Renal cortex interstitium (tissue), 11 donors: ENCODE measurements at regions not wholly inside any gene's neighbourhood (a gene's known extent, or its start where the extent isn't known, plus 50 kb on each side); places are given as distances from the start of the nearest gene placed in this dataset.

Experiments
- DNase-seq, 11 donors: peaks; one replicate each; pipeline ENCODE4 v3.0.0-alpha.2; 2013; ENCODE audit warnings: low read depth in 9 of 11, low spot score in 4 of 11; ENCODE audit errors: extremely low read depth in 1 of 11

DNA sequence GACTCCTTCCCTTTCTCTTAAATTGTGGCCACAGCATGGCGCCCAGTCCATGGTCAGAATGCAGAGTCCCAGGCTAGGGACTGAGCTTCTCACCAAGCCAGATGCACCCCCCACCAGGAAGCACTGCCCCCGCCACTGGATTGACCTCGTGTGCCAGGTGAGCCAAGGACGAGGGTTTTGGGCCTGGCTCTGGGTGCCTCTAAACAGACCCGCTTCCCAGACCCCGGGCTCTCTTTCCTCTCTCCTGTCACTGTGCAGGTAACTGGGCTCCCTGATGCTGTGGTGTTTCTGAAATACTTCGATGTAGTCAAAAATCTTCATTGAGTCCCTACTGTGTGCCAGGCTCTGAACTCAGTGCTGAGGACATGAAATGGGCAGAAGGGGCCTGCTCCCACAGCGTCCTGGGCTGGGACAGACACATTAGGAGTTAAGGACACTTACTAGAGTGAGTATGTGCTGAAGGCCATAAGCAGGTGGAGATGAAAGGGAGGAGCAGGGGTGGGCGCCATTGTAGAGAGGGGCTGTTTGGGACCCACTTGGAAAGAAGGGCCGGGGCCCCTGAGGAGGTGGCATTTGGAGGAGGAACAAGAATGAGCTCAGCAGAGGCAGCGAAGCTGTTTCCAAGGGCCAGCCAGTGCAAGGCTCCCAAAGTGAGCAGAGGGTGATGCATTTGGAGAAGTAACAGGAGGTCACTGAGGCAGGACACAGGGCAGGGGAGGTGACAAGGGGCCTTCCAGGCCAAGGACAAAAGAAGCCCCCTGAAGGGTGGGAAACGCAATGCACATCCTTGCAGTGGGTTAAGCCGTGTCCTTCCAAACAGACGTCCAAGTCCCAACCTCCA is 217.1 kb downstream of the ANKRD60 start:
- no peak for DNase-seq

- DNase-seq: no peak
Observed at GRCh38 chr20:58010666-58011065, 217.8 kb downstream of the ANKRD60 start.

GRCh38 chr20:58010186-58010585 is 218.3 kb downstream of the ANKRD60 start:
- DNase-seq: no peak

GRCh38 chr20:58008866-58009265 is 219.6 kb downstream of the ANKRD60 start:
- no peak for DNase-seq

DNA sequence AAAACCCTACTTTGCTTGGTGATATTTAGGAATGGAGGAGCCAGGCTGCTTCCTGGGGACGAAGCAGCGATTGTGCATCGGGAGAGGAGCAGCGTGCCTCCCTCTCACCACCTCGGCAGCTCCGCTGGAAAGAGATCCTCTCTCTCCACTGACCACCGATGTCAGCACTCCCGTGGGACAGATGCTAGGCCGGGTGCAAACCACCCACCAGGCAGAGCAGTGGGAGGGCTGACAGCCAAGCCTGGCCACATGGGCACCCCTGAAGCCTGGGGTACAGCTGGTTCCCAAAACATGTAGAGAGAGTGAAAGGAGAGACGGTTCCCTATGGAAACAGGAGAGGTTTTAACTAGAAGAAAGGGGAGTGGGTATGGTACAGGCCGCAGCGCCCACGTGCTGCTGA is 220.0 kb downstream of the ANKRD60 start:
- no peak for DNase-seq

GRCh38 chr20:58007947-58008346 is 220.5 kb downstream of the ANKRD60 start:
- DNase-seq: no peak

DNA sequence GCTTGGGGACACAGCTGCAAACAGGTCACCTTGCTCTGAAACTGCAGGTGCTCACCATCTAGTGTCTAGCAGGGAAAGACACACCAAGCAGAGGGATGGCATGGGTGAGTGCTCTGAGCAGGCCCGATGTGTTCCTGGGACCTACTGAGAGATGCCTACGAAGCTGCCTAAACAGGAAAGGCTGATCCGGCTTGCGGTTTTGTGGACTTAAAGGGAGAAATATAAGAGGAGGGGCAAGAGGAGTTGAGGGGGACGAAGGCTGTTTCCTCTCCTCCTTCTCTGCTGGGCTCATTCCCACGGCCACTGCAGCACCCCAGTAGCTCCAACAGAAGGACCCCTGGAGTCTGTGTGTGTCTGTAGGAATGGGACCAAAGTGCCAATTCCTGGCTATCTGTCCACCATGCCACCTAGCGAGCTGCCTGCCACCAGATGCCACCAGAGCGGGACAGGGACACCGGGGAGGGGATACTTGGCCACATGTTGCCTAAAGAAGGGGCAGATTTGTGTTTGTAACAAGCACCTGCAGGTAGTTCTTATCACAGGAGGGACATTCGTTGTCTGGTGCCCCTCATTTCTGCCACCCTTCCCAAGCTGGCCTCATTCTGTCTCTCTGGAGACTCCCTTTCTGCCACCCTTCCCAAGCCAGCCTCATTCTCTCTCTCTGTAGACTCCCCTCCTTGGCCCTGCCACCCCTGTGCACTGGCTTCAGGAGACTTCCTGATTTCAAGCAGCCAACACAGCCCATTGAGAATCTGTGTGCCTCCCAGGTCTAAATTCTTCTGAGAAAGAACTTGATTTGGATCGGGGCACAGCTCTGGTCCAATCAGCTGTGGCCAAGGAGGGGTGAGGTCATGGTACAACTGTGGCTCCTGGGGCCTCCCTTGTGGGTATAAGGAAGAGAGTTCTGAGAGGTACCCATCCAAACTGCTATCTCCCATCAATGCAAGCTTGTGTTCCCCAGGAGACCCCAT is 221.8 kb downstream of the ANKRD60 start:
- no peak for DNase-seq

DNA sequence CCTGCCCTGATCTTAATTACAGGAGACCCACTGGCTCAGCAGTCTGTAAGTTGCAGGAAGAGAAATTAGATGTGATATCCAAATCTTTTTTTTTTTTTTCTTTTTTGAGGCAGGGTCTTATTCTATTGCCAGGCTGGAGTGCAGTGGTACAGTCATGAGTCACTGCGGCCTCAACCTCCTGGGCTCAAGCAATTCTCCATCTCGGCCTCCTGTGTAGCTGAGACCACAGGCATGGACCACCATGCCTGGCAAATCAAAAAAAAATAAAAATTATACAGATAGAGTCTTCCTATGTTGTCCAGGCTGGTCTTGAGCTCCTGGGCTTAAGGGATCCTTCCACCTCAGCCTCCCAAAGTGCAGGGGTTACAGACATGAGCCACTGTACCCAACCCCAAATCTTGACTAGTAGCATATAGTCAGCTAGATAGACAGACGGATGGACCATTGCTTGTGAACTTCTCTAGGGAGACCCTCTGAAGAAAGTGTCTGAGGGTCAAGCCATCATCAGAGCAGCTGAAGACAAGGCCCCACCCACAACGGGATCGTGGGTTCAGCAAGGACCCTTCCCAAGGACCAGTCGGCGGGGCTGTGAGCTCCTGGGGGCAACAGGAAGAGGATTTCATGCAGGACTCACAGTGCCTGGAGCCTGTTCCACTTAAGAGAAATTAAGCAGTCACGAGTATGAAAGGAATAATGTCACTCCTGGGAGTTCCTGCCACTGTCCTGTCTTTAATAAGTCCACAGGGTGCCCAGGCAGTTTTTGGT is 222.7 kb downstream of the ANKRD60 start:
- DNase-seq: no peak

DNA sequence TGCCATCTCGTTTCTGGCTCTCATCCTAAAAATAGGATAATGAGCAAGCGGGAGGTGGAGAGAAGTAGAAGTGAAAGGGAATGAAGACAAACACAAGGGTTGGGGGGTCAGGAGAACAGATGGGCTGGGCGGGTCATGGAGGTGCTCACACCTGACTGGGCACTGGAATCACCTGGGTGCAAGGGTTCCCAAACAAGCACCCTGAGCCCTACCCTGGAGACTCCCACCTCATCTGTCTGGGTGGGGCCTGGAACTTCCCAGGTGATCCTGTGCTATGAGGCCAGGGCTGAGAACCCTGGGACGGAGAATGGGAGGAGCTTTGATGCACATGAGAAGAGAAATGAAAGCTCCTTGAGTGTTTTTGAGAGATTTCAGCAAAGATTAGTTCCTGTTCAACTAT is 223.6 kb downstream of the ANKRD60 start:
- no peak for DNase-seq

- DNase-seq: no peak
Observed at GRCh38 chr20:58004146-58004545, 224.3 kb downstream of the ANKRD60 start.

GRCh38 chr20:58003525-58003924 is 224.9 kb downstream of the ANKRD60 start:
- no peak for DNase-seq

GRCh38 chr20:58002901-58003300 is 225.6 kb downstream of the ANKRD60 start:
- DNase-seq: no peak

- no peak for DNase-seq
Observed at GRCh38 chr20:58001946-58002345, 226.5 kb downstream of the ANKRD60 start.

GRCh38 chr20:58001381-58001780 is 227.1 kb downstream of the ANKRD60 start:
- no peak for DNase-seq

- no peak for DNase-seq
Observed at GRCh38 chr20:58000861-58001260, 227.6 kb downstream of the ANKRD60 start.

- no peak for DNase-seq
Observed at GRCh38 chr20:57999465-58000111, 228.9 kb downstream of the ANKRD60 start.

DNA sequence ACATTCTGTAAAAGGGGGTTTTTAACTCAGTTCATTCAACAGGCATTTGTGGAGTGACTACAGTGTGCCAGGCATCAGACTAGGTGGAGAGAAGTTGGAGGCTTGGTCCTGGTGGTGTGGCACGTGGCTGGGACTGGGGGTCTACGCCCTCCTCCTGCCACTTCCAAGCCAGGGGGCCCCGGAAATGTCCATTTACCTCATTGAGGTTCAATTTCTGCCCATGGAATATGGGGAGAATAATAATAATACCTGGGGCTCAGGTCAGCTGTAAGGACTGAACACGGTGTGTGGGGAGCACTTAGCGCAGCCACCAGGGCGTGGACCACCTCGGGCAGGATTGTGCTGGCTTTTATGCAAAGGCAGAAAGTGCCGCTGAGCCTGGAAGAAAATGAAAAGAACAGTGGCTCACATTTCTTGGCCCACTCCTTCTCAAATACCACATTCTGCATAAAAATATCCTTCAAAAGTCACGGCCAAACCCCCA is 229.4 kb downstream of the ANKRD60 start:
- no peak for DNase-seq

DNA sequence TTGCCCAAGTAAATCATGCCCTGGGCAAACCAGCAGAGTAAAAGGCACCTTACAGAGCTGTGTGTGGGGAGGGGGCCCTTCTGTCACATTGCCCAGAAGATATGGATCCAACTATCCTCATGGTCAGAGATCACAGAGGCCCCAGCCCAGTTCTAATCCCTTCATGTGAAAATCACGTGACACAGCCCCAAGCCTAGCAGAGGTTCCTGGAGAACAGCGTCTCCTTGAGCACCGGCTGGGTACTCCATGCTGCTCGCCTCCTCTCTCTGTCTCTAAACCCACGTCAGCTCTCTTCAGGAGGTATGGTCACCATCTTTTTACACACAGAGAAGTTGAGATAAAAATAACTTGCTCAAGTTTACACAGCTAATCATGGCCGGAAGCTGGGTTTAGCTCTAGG is 230.2 kb downstream of the ANKRD60 start:
- DNase-seq: no peak
